Stimulated activated CD8-positive, alpha-beta memory T cell treated with anti-CD3 and anti-CD28 coated beads, Interleukin-4, amount 100 ng/mL, for 48 hours (primary cell): ENCODE measurements at regions not wholly inside any gene's neighbourhood (a gene's known extent, or its start where the extent isn't known, plus 50 kb on each side); places are given as distances from the start of the nearest gene placed in this dataset.
"Not testable (repeated sequence)": the region's sequence is repeated elsewhere in the genome, so short reads cannot be mapped to it uniquely, and the experiment has no call there.

Experiments used
- DNase-seq: peaks from one replicate; pipeline ENCODE4 v3.0.0-alpha.2; 2020

DNA sequence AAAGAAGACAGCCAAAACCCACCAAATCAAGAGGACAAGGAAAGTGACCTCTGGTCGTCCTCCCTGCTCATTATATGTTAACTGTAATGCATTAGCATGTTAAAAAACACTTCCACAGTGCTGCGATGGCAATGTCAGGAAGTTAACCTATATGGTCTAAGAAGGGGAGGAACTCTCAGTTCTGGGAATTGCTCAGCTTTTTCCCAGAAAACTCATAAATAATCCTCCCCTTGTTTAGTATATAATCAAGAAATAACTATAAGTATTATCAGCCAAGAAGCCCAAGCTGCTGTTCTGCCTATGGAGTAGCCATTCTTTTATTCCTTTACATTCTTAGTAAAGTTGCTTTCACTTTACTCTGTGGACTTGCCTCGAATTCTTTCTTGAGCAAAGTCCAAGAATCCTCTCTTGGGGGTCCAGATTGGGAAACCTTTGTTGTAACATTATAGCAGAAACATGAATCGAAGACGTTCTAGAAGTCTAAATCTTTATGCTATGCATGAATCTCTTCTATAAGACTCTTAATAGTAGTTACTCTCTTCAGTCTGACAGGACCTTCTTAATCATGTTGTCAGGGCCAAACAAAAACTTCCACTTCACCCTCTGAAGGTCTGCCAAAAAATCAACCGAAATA, 110.0 kb upstream of the VANGL1 start:
- DNase-seq, result no peak

- no peak for DNase-seq
Measured at GRCh38 chr1:115530407-115530806, 111.4 kb upstream of the VANGL1 start.

GRCh38 chr1:115529216-115529897, 112.4 kb upstream of the VANGL1 start:
- DNase-seq, result no peak

DNA sequence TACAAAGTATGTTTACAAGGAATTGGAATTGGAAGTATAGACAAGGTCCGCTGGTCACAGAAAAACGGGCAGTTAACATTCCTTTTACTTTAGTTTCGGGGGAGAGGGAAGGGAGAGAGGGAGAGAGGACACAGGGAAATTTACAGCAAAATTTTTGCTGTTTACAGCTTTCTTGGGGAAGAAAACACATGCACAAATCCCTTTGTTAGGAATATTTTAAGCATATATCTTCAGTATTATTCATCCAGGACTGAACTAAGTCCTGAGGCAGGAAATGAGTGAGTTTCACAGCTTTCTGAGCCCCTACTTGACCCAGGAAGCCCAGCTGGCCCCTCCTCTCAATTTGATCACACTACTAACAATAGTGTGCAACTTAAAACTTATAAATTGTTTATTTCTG, 113.4 kb upstream of the VANGL1 start:
- DNase-seq, result not testable (repeated sequence)

DNA sequence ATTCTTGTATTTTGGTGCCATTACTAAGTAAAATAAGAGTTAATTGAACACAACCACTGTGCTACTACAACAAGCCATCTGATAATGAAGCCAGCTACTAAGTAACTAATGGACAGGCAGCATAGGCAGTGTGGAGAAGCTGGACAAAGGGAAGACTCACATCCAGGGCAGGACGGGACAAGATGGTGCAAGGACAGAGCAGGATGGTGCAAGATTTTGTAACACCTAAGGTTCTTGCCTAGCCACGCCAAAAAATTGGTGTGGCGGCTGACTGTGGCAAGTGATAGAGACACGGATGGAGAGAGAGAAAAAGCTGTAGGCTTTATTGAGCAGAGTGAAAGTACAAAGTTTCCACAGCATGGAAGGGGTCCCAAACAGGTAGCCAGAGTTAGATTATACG, 114.0 kb upstream of the VANGL1 start:
- DNase-seq, result no peak

- DNase-seq, result no peak
Measured at GRCh38 chr1:115526900-115527299, 114.9 kb upstream of the VANGL1 start.

- DNase-seq, result no peak
Measured at GRCh38 chr1:115524236-115524635, 117.5 kb upstream of the VANGL1 start.

DNA sequence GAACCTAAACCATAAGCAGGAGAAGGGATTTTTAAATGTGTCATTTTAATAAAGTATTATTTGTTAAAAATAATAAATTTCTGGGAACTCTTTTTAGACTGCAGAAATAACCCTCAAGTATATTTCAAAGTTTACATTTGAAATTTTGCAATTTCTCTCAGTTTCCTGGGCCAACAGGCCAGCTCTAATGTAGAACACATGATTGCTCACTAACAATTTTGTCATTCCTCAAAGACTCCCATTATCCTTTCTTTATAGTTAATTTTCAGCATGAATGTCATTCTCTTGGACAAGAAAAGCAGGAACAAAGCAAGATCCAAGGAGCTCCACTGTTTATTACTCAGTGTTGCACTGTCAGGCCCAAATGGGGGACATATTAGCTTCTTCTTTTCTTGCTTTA, 119.4 kb upstream of the VANGL1 start:
- no peak for DNase-seq

DNA sequence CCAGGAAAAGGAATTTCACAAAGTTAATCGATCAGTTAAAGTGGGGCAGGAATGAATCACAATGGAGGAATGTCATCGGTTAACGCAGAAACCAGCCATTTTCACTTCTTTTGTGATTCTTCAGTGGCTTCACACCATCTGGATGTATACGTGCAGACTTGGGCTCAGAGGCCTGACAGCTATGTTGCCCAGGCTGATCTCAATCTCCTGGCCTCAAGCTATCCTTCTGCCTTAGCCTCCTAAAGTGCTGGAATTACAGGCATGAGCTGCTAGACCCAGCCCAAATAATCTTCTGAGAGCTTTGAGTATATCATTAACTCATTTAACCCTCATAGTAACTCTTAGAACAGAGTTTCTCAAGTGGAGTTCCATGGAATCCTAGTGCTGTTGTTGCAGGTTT, 126.5 kb upstream of the VANGL1 start:
- no peak for DNase-seq

- not testable (repeated sequence) for DNase-seq
Measured at GRCh38 chr1:115510226-115510625, 131.5 kb upstream of the VANGL1 start.

DNA sequence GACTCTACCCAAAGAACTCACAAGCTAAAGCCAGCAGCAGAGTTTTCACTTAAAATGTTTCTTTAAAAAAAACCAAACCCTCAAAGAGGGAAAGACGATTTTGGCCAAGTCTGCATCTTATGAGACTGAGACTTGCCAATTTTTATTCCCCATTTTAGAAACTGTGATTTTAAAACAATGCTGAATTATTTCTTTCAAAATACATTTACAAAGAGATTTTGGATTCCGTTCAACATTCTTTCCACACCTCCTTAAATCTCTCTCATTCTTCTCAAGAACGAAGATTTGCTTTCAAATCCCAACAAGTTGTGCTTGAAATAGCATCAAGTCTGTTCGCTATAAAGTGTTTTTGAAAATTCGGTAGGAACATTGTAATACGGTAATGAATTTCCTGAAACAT, 133.9 kb upstream of the VANGL1 start:
- no peak for DNase-seq

DNA sequence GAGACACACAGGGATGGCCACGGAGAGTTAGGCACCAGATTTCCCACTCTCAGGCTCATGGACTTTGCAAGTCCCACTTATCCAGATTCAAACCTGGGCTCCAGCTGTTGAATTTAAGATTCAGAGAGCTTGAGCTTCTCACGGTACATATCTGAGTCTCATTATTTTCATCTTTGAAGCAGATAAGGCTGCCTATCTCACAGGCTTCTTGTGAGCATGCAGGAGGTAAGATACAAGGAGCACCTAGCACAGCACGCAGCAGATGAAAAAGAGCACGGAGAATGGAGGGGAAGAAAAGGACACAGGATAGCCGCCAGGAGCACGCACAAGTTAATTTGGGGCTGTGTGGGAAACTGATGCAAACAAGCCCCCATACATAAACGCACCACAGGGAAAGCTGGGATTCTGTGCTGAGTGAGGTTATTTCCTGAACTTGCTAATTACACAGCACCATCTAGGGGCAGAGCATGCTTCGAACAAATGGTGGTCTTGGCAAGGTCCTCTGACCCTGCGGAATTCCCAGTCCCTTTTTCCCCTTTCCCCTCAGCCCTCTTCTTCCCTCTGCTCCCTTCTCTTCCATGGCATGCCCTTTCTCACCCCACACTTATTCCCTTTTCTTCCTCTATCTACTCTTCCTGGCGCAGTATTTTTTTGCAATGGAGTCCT, 134.7 kb upstream of the VANGL1 start:
- DNase-seq, result no peak

DNA sequence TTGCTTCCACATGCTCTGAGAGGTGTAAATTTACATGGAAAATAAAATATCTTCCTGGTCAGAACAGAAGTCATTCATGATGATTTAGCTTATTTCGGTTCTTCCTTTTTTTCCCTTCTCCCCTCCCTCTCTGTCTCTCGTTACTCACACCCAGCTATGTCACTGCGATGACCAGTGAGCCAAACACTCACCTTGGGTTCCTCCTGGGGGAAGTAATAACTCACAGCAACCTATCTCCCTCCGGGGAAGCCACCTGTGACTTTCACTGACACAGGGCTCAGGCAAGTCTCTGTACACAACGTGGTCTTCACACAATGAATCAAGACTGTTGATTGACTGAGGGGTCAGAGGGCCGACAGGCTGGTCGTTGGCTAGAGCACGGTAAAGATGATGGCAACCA, 135.3 kb upstream of the VANGL1 start:
- no peak for DNase-seq

GRCh38 chr1:115505148-115505571, 136.6 kb upstream of the VANGL1 start:
- DNase-seq, result no peak

GRCh38 chr1:115502183-115502582, 139.6 kb upstream of the VANGL1 start:
- DNase-seq, result not testable (repeated sequence)

- no peak for DNase-seq
Measured at GRCh38 chr1:115501476-115501875, 140.3 kb upstream of the VANGL1 start.

GRCh38 chr1:115499253-115499652, 142.5 kb upstream of the VANGL1 start:
- DNase-seq, result no peak

DNA sequence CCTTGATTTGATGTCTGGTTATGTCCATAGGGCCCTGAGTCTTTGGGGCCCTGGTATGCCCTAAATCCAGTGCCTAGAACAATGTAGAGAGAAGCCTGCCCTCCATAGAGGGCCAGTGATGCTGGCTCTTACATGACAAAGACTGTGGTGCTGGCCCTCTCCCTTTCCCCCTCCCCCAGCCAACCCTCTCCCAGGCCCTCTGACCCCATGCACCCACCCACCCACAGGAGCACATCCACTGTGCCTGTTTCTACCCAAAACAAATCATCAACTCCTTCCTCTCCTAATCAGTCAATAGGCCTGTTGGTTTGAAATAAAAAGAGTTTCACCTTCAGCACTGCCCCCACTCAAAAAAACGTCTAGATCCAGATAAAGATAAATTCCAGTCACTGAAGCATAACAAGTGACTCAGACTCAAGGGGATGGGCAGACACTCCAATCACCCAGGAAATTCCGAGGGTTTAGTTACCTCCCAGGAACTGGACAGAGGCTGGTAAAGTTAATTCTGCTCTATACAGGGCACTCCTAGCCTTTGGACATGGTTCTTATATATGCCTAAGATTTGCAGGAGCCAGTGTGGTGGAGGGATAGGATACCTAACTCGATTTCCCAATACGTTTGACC, 144.8 kb upstream of the VANGL1 start:
- no peak for DNase-seq

DNA sequence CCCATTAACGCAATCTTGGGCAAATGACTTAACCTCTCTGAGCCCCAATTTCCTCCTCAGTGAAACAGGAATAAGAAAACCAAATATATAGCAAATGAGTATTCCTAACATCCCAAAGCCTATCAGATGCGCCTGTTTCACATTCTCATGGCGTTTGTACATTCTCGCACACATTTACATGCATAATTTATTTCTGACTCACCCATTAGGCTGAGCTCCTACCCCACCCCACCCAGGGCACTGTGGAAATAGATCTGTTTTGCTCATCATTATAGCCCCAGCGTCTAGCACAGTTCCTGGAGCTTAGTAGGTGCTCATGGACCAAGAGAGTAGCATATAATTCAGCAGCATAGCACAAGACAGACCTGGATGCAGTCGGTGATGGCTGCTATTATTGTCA, 146.1 kb upstream of the VANGL1 start:
- DNase-seq, result no peak

GRCh38 chr1:115495111-115495510, 146.7 kb upstream of the VANGL1 start:
- DNase-seq, result no peak

GRCh38 chr1:115493834-115494233, 147.9 kb upstream of the VANGL1 start:
- DNase-seq, result no peak

- DNase-seq, result no peak
Measured at GRCh38 chr1:115492880-115493279, 148.9 kb upstream of the VANGL1 start.

DNA sequence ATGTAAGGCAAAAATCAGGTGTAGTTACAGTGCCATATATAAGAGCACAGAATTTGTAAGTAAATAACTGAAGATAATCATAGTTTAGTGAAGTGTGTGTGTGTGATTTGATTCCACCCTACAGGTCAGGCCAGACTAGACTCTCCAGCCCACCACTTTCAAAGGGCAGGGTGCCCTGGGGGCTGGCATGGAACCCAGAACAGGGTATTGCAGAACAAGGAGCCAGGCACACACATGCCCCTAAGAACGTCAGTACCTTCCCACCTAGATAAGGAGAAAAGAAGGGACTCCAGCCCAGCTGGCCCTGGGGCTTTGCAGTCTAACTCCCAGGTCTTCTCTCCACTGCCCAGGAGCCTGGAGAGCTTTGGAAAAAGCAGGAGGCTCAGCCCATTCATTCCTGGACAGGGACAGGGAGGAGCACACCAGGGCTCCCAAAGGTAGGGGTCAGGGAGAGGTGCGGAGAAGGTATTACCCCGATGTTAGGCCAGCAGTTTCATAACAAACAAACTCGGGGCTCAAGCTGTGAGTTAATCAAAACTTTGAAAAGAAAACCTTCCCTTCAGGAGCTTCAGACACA, 149.7 kb upstream of the VANGL1 start:
- DNase-seq, result no peak
